Right kidney (tissue), 1 donor: ENCODE measurements at regions not wholly inside any gene's neighbourhood (a gene's known extent, or its start where the extent isn't known, plus 50 kb on each side); places are given as distances from the start of the nearest gene placed in this dataset.
"Not testable (repeated sequence)": the region's sequence is repeated elsewhere in the genome, so short reads cannot be mapped to it uniquely, and the experiment has no call there.

Experiments
- DNase-seq: peaks from one replicate; pipeline ENCODE4 v3.0.0-alpha.2; 2016

GRCh38 chr21:28063241-28064216 is 929.1 kb downstream of the LTN1 start:
- DNase-seq = no peak

- DNase-seq = not testable (repeated sequence)
These were observed 939.7 kb downstream of the LTN1 start for GRCh38 chr21:28052956-28053355.

GRCh38 chr21:28051649-28052048 is 941.0 kb downstream of the LTN1 start:
- DNase-seq = peak; percentile 39

- not testable (repeated sequence) for DNase-seq
These were observed 957.0 kb downstream of the LTN1 start for GRCh38 chr21:28035692-28036091.

- not testable (repeated sequence) for DNase-seq
These were observed 957.8 kb downstream of the LTN1 start for GRCh38 chr21:28034916-28035315.

- DNase-seq = peak; percentile 5
These were observed 958.3 kb downstream of the LTN1 start for GRCh38 chr21:28034334-28034733.

GRCh38 chr21:28032652-28033051 is 960.0 kb downstream of the LTN1 start:
- DNase-seq = not testable (repeated sequence)

- not testable (repeated sequence) for DNase-seq
These were observed 961.6 kb downstream of the LTN1 start for GRCh38 chr21:28031066-28031465.

GRCh38 chr21:28025111-28025510 is 967.6 kb downstream of the LTN1 start:
- no peak for DNase-seq

GRCh38 chr21:28018741-28019669 is 973.7 kb downstream of the LTN1 start:
- DNase-seq = no peak

- DNase-seq = no peak
These were observed 974.5 kb downstream of the LTN1 start for GRCh38 chr21:28018213-28018612.

GRCh38 chr21:28016571-28016970 is 976.1 kb downstream of the LTN1 start:
- DNase-seq = no peak

- DNase-seq = not testable (repeated sequence)
These were observed 979.6 kb downstream of the LTN1 start for GRCh38 chr21:28013123-28013522.

- not testable (repeated sequence) for DNase-seq
These were observed 980.7 kb downstream of the LTN1 start for GRCh38 chr21:28011970-28012369.

- not testable (repeated sequence) for DNase-seq
These were observed 984.4 kb downstream of the LTN1 start for GRCh38 chr21:28008245-28008644.

- DNase-seq = not testable (repeated sequence)
These were observed 989.0 kb downstream of the LTN1 start for GRCh38 chr21:28003627-28004026.

GRCh38 chr21:27996906-27997305 is 995.8 kb downstream of the LTN1 start:
- DNase-seq = not testable (repeated sequence)

- not testable (repeated sequence) for DNase-seq
These were observed 1007.9 kb downstream of the LTN1 start for GRCh38 chr21:27984663-27985325.

GRCh38 chr21:27979446-27979845 is 1012.6 kb upstream of the ADAMTS5 start:
- not testable (repeated sequence) for DNase-seq

GRCh38 chr21:27975514-27975913 is 1008.6 kb upstream of the ADAMTS5 start:
- DNase-seq = no peak

GRCh38 chr21:27974152-27974551 is 1007.3 kb upstream of the ADAMTS5 start:
- not testable (repeated sequence) for DNase-seq

- DNase-seq = not testable (repeated sequence)
These were observed 1001.4 kb upstream of the ADAMTS5 start for GRCh38 chr21:27968240-27968639.
